ENCODE measurements at regions not wholly inside any gene's neighbourhood (a gene's known extent, or its start where the extent isn't known, plus 50 kb on each side); places are given as distances from the start of the nearest gene placed in this dataset.

GRCh38 chr21:15295875-15296274 is 231.1 kb upstream of the NRIP1 start:
- no peak for TF ChIP-seq CTCF (IDR thresholded peaks at IDR 0.05)
- no peak for TF ChIP-seq EZH2 (IDR thresholded peaks at IDR 0.05)
- no peak for TF ChIP-seq EZH2phosphoT487 (IDR thresholded peaks at IDR 0.05)

Measured in neural progenitor cell (in vitro differentiated cells).